Vagina (tissue), 2 donors: ENCODE measurements at regions not wholly inside any gene's neighbourhood (a gene's known extent, or its start where the extent isn't known, plus 50 kb on each side); places are given as distances from the start of the nearest gene placed in this dataset.

Experiments used
- POLR2A ChIP-seq, 2 donors: fragments of 450-650 bp; IDR thresholded peaks; one replicate each; pipeline ENCODE4 v1.6.1; 2017; ENCODE audit warnings: antibody characterized with exemption in 2 of 2, mild to moderate bottlenecking in 2 of 2, moderate library complexity in 2 of 2
- POLR2AphosphoS5 ChIP-seq, 2 donors: sonication (generic); formaldehyde crosslinking; IDR thresholded peaks; one replicate each; pipeline ENCODE4 v1.9.0; 2017; ENCODE audit warnings: antibody characterized with exemption in 2 of 2, mild to moderate bottlenecking in 2 of 2, low read depth in 1 of 2; ENCODE audit not compliant: insufficient read depth in 1 of 2
- TF ChIP-seq, protein P1 (sequence below), 3 experiments: fragments of 450-650 bp in 2 of 3; fragments of 200-600 bp in 1 of 3; sonication (generic) in 1 of 3; IDR thresholded peaks; one replicate each; pipeline ENCODE4 v1.5.1; 2017 to 2019; ENCODE audit warnings: antibody characterized with exemption in 3 of 3, mild to moderate bottlenecking in 2 of 3, moderate library complexity in 2 of 3

DNA sequence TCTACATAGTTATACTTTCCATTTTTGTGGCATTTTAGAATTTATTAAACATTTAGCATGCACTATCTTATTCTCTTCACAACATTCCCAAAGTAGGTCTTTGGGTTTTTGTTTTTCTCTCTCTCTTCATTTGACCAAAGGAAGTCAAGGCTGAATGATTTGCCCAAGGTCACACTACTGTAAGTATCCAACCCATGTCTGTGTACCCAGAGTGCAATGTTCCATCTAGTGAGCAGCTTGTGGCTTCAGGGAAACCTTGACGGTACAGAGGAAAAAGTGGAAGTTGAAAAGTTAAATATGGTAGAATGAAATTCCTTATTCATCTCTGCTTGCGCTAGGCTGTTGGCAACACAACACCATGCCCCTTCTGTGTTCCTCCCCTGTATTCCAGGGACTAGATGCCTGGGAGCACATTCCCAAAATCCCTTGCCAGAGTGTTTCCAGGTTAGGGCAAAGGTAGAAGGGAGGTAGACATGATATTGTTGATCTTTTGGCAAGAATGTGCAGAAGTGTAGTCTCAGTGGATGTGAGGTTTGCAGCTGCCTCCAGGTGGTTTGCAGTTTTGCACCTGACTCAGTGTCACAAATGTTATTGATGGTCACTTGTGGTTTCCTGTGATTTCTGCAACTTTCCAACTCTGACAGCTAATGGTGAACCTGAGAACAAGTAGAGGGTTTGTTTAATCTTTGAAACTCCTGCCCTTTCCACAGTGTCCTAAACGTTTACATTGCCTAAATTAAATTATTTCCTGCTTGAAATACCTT lies 196.7 kb downstream of the RMST start:
- TF ChIP-seq, protein P1, sequence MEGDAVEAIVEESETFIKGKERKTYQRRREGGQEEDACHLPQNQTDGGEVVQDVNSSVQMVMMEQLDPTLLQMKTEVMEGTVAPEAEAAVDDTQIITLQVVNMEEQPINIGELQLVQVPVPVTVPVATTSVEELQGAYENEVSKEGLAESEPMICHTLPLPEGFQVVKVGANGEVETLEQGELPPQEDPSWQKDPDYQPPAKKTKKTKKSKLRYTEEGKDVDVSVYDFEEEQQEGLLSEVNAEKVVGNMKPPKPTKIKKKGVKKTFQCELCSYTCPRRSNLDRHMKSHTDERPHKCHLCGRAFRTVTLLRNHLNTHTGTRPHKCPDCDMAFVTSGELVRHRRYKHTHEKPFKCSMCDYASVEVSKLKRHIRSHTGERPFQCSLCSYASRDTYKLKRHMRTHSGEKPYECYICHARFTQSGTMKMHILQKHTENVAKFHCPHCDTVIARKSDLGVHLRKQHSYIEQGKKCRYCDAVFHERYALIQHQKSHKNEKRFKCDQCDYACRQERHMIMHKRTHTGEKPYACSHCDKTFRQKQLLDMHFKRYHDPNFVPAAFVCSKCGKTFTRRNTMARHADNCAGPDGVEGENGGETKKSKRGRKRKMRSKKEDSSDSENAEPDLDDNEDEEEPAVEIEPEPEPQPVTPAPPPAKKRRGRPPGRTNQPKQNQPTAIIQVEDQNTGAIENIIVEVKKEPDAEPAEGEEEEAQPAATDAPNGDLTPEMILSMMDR (IDR thresholded peaks at IDR 0.05), result no peak
- TF ChIP-seq POLR2A (IDR thresholded peaks at IDR 0.05) (no peak), POLR2AphosphoS5 (IDR thresholded peaks at IDR 0.05; ENCODE audit: insufficient read depth in 1 of 2, low read depth in 1 of 2) (no peak)
